ENCODE measurements at regions not wholly inside any gene's neighbourhood (a gene's known extent, or its start where the extent isn't known, plus 50 kb on each side); places are given as distances from the start of the nearest gene placed in this dataset.

- TF ChIP-seq CTCF (IDR thresholded peaks at IDR 0.05; ENCODE audit: low read depth, low read length, missing input control) = no peak
- no peak for TF ChIP-seq REST (IDR thresholded peaks at IDR 0.05)
- no peak for TF ChIP-seq SP1 (IDR thresholded peaks at IDR 0.05)
- no peak for TF ChIP-seq RAD21 (IDR thresholded peaks at IDR 0.05)
- no peak for TF ChIP-seq TAF1 (conservative IDR thresholded peaks at IDR 0.05)
Observed at GRCh38 chr3:187906920-187907319, 161.7 kb upstream of the BCL6 start.

Measured in liver (tissue), 3 donors.